HG03280 (cell line): ENCODE measurements at regions not wholly inside any gene's neighbourhood (a gene's known extent, or its start where the extent isn't known, plus 50 kb on each side); places are given as distances from the start of the nearest gene placed in this dataset.
"Not testable (repeated sequence)": the region's sequence is repeated elsewhere in the genome, so short reads cannot be mapped to it uniquely, and the experiment has no call there.

Experiments used
- ATAC-seq: cut with Tn5 transposase; IDR thresholded peaks from one replicate; pipeline ENCODE4 v1.9.1; 2021; ENCODE audit warnings: mild to moderate bottlenecking, moderate library complexity; ENCODE audit not compliant: unreplicated experiment

- no peak for ATAC-seq
Measured at GRCh38 chr4:60443068-60443467, 757.1 kb upstream of the ADGRL3 start.

- ATAC-seq = no peak
Measured at GRCh38 chr4:60443796-60444195, 756.3 kb upstream of the ADGRL3 start.

GRCh38 chr4:60450054-60450453 lies 750.1 kb upstream of the ADGRL3 start:
- no peak for ATAC-seq

DNA sequence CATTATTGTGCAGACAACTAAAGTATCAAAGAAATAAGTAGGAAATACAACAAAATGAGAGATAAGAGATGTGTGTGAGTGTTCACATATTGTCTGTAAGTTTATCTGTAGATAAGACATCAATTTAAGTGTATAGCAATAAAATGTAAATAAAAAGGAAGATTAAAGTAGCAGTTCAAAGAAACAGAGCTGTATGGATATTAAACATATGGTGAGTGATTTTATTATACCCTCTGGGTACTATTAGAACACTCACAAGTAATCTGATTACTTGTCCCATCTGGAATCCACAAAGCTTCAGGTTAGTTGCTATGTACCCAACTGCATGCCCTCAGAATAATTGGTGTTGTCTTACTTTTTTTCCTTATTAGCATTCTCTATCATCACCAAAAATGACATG lies 747.9 kb upstream of the ADGRL3 start:
- no peak for ATAC-seq

- no peak for ATAC-seq
Measured at GRCh38 chr4:60455380-60455779, 744.7 kb upstream of the ADGRL3 start.

DNA sequence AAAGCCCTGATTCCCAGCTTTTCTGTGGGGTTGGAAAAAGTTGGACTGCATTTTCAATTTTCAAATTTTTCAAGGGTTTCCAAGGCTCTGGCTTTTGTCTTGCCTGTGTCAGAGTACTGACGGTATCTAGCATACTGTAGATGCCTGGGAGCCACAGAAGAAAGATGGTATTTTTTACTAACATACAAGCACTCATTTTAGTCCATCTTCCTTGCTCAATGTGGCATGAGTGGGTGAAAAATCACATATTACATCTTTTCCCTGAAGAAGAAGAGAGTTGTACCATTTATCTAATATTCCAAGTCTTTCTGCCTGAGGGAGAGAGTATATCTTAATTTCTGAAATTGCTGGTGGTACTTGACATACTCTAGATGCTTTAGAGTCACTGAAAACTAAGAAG lies 738.6 kb upstream of the ADGRL3 start:
- no peak for ATAC-seq

GRCh38 chr4:60463857-60464502 lies 736.1 kb upstream of the ADGRL3 start:
- peak; percentile 52 for ATAC-seq

- no peak for ATAC-seq
Measured at GRCh38 chr4:60482921-60483351, 717.2 kb upstream of the ADGRL3 start.

DNA sequence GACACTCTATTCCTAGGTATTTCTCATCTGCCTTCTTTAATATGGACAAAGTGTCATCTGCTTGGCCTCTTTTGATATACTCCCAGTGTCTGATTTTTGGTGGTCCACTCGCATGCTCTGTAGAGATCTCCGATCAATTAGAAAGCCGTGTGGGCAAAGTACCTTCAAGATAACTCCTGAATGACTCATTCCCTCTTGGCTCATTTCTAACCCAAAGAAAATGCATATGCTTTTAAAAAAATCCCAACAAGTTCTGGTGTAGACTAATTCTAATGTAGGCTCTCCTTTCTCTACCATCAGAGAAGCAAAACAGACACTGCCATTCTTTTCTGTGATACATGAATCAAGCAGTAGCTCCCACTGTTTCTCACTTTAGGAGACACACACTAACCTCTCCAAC lies 714.9 kb upstream of the ADGRL3 start:
- no peak for ATAC-seq

GRCh38 chr4:60487118-60487761 lies 712.9 kb upstream of the ADGRL3 start:
- ATAC-seq = not testable (repeated sequence)

DNA sequence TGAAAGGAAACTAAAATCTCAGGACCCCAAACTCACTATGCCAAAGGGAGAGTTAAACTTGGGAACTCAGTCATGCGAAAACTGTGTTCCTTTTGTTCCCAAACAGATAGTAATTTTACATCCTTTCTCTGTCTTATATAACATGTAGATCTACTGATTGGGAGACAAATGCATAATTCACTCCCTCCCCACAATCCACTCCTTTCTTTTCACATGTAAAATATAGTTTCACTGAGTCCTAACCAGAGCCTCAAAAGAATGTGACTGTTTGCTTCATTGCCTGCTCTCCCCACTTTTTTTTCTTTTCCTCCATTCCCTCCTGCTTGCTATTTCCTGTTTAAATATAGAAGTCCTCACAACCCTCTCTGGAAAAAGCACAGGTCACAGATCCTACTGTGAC lies 699.3 kb upstream of the ADGRL3 start:
- no peak for ATAC-seq

- no peak for ATAC-seq
Measured at GRCh38 chr4:60502733-60503132, 697.4 kb upstream of the ADGRL3 start.

DNA sequence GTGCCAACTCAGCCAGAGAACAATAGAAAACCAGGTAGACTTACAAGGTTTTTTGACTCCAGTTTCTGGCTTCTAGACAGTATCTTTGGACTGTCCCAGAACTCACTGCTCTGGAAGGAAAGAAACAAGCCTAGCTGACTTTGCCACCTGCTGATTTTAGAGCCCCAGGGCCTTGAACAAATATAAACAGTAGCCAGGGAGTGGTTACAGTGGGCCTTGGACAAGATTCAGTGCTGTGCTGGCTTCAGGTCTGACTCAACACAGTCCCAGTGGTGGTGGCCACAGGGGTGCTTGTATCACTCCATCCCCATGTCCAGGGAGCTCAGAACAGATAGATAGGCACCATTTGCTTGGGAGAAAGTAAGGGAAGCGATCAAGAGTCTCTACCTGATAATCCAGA lies 694.1 kb upstream of the ADGRL3 start:
- ATAC-seq = no peak

GRCh38 chr4:60522265-60522664 lies 677.9 kb upstream of the ADGRL3 start:
- ATAC-seq = no peak

DNA sequence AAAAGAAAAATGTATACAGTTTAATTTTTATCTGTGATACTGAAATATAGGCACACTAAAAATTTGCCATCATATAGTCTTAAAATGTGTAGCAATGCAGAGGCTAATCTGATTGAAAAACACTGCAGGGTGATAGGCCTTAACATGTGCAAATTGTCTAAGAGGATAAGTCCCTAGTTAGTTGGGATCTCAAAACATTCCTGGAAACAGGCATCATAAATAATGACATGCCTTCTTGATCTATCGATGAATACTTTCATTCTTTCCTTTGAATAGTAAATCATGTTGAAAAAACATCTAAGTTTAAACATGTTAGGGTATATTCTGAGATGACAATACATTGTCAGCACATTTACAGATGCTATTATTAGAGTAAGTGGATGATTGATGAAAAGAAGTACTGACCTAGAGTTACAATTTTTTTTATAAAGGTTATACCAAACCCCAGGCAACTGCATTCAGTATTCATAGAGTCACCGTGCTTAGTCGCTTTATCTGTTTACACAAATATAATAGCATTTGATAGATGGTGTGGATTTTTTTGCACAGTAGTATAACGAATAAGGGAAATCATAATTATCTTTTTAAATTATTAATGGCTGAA lies 668.2 kb upstream of the ADGRL3 start:
- ATAC-seq = no peak

GRCh38 chr4:60544981-60545380 lies 655.1 kb upstream of the ADGRL3 start:
- ATAC-seq = no peak

- no peak for ATAC-seq
Measured at GRCh38 chr4:60562334-60562733, 637.8 kb upstream of the ADGRL3 start.

- ATAC-seq = no peak
Measured at GRCh38 chr4:60565558-60565957, 634.6 kb upstream of the ADGRL3 start.

GRCh38 chr4:60575336-60575735 lies 624.8 kb upstream of the ADGRL3 start:
- no peak for ATAC-seq

DNA sequence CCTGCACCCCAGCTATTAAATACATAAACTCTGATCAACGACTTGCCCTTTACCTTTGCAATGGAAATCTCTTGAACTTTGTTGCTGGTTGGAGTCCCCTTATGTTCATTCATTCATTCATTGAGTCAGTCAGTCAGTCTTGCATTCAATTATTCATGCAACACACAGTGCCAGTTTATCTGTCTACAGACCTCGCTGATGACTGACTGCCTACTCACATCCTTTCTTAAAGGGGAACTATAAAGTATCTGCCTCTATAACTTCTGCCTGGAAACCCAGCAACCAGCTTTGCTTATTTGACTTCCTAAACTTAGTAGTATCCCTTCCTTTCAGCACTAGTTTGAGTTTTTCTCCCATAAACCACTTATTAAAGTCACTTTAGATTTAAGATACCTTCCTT lies 620.8 kb upstream of the ADGRL3 start:
- no peak for ATAC-seq

DNA sequence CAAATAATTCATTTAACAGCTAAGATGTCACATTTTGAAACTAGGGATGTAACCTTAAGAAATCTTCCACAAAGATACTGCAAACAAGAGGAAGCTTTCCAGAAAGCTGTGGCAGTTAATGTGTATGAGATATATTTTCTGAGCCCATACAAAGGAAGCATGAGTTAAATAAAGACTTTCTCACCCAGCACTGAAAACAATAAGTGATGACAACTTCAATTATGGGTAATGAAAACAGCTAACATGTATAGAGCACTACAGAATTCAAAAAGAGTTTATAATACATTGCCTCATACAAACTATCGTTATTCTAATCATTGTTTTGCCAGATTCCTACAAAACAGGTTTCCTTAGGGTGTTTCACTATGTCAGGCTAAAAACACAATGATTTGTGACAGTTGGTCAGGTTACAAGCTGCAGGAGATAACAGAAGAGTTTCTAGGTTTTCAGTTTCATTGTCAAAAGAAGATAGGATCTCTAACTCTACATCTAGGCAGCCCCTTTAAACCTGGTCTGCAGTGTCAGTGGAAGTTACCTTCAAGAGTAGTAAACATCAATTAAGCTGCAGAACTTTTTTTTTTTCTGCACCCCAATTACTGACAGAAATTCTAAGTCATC lies 618.1 kb upstream of the ADGRL3 start:
- ATAC-seq = no peak

- no peak for ATAC-seq
Measured at GRCh38 chr4:60588556-60588955, 611.6 kb upstream of the ADGRL3 start.
